Transverse colon (tissue), 4 donors: ENCODE measurements at regions not wholly inside any gene's neighbourhood (a gene's known extent, or its start where the extent isn't known, plus 50 kb on each side); places are given as distances from the start of the nearest gene placed in this dataset.
"Not testable (repeated sequence)": the region's sequence is repeated elsewhere in the genome, so short reads cannot be mapped to it uniquely, and the experiment has no call there.

Experiments used
- DNase-seq: peaks from one replicate; pipeline ENCODE4 v3.0.0-alpha.2; 2019
- H3K27ac ChIP-seq, 4 donors: fragments of 200-600 bp; sonication (generic); 2 replicates each; pipeline ENCODE4 v1.5.1; 2016 to 2018; ENCODE audit warnings: inconsistent platforms in 4 of 4
- H3K27me3 ChIP-seq: fragments of 200-600 bp; sonication (generic); 2 replicates; pipeline ENCODE4 v1.5.1; 2017; ENCODE audit warnings: inconsistent platforms
- H3K36me3 ChIP-seq, 4 donors: fragments of 200-600 bp; sonication (generic); 2 replicates each; pipeline ENCODE4 v1.5.1; 2017 to 2019; ENCODE audit warnings: inconsistent platforms in 4 of 4
- H3K4me1 ChIP-seq, 4 donors: fragments of 200-600 bp; sonication (generic); 2 replicates each; pipeline ENCODE4 v1.5.1; 2017 to 2020; ENCODE audit warnings: inconsistent platforms in 4 of 4
- H3K4me3 ChIP-seq, 4 donors: fragments of 200-600 bp; sonication (generic); 1 replicate in 1 of 4; 2 replicates in 3 of 4; pipeline versions ENCODE4 v1.5.1 to v1.6.1; 2017 to 2019; ENCODE audit warnings: inconsistent platforms in 4 of 4
- H3K9me3 ChIP-seq, 2 donors: fragments of 200-600 bp; sonication (generic); 2 replicates each; pipeline ENCODE4 v1.5.1; 2017 to 2019; ENCODE audit warnings: inconsistent platforms in 2 of 2
- EP300 ChIP-seq: sonication (generic); formaldehyde crosslinking; IDR thresholded peaks from one replicate; pipeline ENCODE4 v1.6.1; 2017; ENCODE audit warnings: antibody characterized with exemption, low read depth
- POLR2A ChIP-seq: fragments of 450-650 bp; IDR thresholded peaks from one replicate; pipeline ENCODE4 v1.6.1; 2016; ENCODE audit warnings: antibody characterized with exemption, mild to moderate bottlenecking, moderate library complexity
- POLR2AphosphoS5 ChIP-seq, 3 donors: sonication (generic); formaldehyde crosslinking; IDR thresholded peaks; one replicate each; pipeline ENCODE4 v1.6.1; 2016; ENCODE audit warnings: antibody characterized with exemption in 3 of 3
- WGBS, 2 donors: methylation state at CpG; one replicate each; pipeline ENCODE4 v1.1.5; 2018; ENCODE audit warnings: low coverage in 1 of 2; 5-methylcytosine and 5-hydroxymethylcytosine counted together
- in situ Hi-C, 4 donors: fragments of 200-750 bp; cut with MboI; loops; one replicate each; pipeline versions ENCODE4 v1.15.0 to v1.15.1; 2017; ENCODE audit warnings: low sequenced_read_pairs in 3 of 4, low pct_ligation_motif_present in 1 of 4, low pct_unique_long_range_greater_than_20kb in 1 of 4
- intact Hi-C: fragments of 100-400 bp; cut with DNase I; formaldehyde crosslinking; loops from one replicate; pipeline ENCODE4 v1.15.1; 2023; ENCODE audit warnings: low total_unique reads
- TF ChIP-seq, protein P1 (sequence below), 5 experiments: fragments of 200-600 bp in 3 of 5; fragments of 450-650 bp in 2 of 5; sonication (generic) in 3 of 5; IDR thresholded peaks; 1 replicate in 2 of 5; 2 replicates in 3 of 5; pipeline ENCODE4 v1.5.1; 2016 to 2017; ENCODE audit warnings: antibody characterized with exemption in 5 of 5, inconsistent platforms in 3 of 5, mild to moderate bottlenecking in 2 of 5, moderate library complexity in 1 of 5

DNA sequence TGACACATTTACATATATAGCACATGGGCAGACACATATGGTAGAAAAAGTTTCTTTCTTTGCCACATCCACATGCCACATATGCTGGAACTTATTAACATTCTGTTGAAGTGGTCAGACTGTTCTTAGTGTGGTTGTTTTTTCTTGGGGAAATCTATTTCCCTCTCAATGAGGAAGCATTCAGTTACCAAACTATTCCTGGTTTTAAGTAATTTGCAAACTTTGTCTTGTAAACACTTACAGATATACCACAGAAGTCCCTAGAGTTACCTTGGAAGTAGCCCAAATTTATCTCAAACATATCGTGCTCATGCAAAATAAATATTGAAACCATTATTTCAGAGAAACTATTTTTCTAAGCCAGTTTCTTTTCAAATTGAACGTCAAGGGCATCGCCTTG, 625.5 kb upstream of the INTU start:
- Histone ChIP-seq H3K27ac (no peak overlapping the region), H3K36me3 (no peaks in the 10 kb centered on the region), H3K4me1 (no peaks in the 10 kb centered on the region), H3K4me3 (no peak overlapping the region), H3K27me3 (no peaks in the 10 kb centered on the region), H3K9me3 (no peaks in the 10 kb centered on the region)
- no peak for DNase-seq
- 80% methylated on average over 3 of the region's 3 CpGs for WGBS, 2 donors
- no peak for TF ChIP-seq POLR2AphosphoS5 (IDR thresholded peaks at IDR 0.05)
- no peak for TF ChIP-seq POLR2A
- TF ChIP-seq EP300: no peak
- TF ChIP-seq, protein P1, sequence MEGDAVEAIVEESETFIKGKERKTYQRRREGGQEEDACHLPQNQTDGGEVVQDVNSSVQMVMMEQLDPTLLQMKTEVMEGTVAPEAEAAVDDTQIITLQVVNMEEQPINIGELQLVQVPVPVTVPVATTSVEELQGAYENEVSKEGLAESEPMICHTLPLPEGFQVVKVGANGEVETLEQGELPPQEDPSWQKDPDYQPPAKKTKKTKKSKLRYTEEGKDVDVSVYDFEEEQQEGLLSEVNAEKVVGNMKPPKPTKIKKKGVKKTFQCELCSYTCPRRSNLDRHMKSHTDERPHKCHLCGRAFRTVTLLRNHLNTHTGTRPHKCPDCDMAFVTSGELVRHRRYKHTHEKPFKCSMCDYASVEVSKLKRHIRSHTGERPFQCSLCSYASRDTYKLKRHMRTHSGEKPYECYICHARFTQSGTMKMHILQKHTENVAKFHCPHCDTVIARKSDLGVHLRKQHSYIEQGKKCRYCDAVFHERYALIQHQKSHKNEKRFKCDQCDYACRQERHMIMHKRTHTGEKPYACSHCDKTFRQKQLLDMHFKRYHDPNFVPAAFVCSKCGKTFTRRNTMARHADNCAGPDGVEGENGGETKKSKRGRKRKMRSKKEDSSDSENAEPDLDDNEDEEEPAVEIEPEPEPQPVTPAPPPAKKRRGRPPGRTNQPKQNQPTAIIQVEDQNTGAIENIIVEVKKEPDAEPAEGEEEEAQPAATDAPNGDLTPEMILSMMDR (IDR thresholded peaks at IDR 0.05): no peak
- intact Hi-C loops (no loop called here), in situ Hi-C loops (no loop called here)

DNA sequence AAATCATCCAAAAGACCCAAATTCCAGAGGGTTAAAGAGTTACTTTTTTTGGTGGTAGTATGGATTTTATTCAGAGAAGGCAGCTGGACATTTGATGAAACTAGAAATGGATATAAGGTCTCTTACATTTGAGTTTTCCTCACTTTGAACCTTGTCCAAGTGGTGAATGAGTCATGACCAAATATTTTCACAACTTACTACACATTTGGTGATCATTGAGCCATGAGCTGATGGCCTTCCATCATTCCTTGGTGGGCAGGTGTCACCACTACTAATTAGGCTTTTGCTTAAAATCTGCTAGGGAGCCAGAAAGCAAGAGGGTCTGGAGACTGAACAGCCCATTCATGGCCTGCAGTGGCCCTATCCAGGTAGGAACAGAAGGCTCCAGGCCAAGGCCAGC, 620.2 kb upstream of the INTU start:
- H3K27me3 ChIP-seq: no peaks in the 10 kb centered on the region
- no peaks in the 10 kb centered on the region for H3K36me3 ChIP-seq
- H3K4me1 ChIP-seq: no peaks in the 10 kb centered on the region
- TF ChIP-seq POLR2A: no peak
- TF ChIP-seq POLR2AphosphoS5 (IDR thresholded peaks at IDR 0.05): no peak
- TF ChIP-seq EP300: no peak
- TF ChIP-seq, protein P1 (IDR thresholded peaks at IDR 0.05): no peak
- no peak for DNase-seq
- H3K9me3 ChIP-seq: no peaks in the 10 kb centered on the region
- H3K4me3 ChIP-seq: no peak overlapping the region
- intact Hi-C loops (no loop called here), in situ Hi-C loops (no loop called here)
- H3K27ac ChIP-seq: no peak overlapping the region

DNA sequence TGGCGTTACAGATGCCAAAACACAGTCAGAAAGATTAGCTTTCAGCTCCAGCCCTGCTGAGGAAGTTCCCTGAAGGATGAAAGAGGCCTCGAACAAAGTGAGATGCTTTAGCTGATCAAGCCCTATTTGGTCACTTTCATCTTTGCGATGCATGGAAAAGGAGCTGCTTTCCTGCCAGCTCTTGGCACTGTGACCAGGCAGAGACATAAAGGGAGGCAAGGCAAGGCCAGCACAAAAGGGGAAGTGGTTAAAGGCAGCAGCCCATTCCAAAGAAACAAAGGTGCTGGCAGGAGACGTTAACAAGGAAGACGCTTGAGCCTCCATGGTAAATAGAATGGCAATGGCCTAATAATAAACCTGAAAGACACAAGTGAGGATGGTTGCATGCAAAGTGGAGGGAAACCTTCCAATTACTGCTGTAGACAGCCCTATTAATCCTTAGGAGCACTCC, 617.1 kb upstream of the INTU start:
- intact Hi-C loops (no loop called here), in situ Hi-C loops (no loop called here)
- WGBS, 2 donors: 35 to 54% methylated on average over 4 to 5 of the region's 5 CpGs
- Histone ChIP-seq H3K36me3 (no peaks in the 10 kb centered on the region), H3K4me1 (no peaks in the 10 kb centered on the region), H3K4me3 (no peak overlapping the region), H3K27ac (no peak overlapping the region), H3K9me3 (no peaks in the 10 kb centered on the region), H3K27me3 (no peaks in the 10 kb centered on the region)
- no peak for DNase-seq
- TF ChIP-seq POLR2AphosphoS5 (IDR thresholded peaks at IDR 0.05) (no peak), POLR2A (no peak), EP300 (no peak)
- TF ChIP-seq, protein P1 (IDR thresholded peaks at IDR 0.05): no peak

DNA sequence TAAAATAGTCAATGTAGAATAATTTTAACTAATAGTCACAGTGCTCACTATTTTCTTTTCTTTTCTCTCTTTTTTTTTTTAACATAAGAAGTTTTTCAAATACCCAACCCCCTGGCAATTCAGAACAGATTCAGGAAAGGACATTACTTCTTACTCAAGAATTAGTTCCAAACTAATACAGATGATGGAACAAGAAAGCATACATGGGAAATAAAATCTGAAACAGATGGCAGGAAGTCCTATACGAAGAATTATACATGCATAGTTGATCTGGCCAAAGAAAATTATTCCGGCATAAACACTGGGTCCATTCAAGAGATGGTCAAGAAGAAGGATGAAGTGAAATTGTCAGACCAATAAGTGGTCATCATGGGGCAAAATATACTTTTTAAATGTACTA, 614.4 kb upstream of the INTU start:
- H3K4me3 ChIP-seq: no peak overlapping the region
- WGBS, 2 donors: 68 to 84% methylated on average over 2 of the region's 2 CpGs
- intact Hi-C loops: no loop called here
- TF ChIP-seq POLR2A: no peak
- TF ChIP-seq, protein P1 (IDR thresholded peaks at IDR 0.05): no peak
- no peak for TF ChIP-seq POLR2AphosphoS5 (IDR thresholded peaks at IDR 0.05)
- no peak for TF ChIP-seq EP300
- no peak overlapping the region for H3K27ac ChIP-seq
- no peak for DNase-seq
- no peaks in the 10 kb centered on the region for H3K36me3 ChIP-seq
- no peaks in the 10 kb centered on the region for H3K27me3 ChIP-seq
- no peaks in the 10 kb centered on the region for H3K4me1 ChIP-seq
- in situ Hi-C loops: no loop called here
- H3K9me3 ChIP-seq: no peaks in the 10 kb centered on the region

DNA sequence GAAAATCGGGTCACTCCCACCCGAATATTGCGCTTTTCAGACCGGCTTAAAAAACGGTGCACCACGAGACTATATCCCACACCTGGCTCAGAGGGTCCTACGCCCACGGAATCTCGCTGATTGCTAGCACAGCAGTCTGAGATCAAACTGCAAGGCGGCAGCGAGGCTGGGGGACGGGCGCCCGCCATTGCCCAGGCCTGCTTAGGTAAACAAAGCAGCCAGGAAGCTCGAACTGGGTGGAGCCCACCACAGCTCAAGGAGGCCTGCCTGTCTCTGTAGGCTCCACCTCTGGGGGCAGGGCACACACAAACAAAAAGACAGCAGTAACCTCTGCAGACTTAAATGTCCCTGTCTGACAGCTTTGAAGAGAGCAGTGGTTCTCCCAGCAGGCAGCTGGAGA, 611.9 kb upstream of the INTU start:
- H3K4me3 ChIP-seq, DNase-seq, H3K4me1 ChIP-seq, H3K9me3 ChIP-seq, in situ Hi-C loops, H3K27ac ChIP-seq, intact Hi-C loops, H3K27me3 ChIP-seq, H3K36me3 ChIP-seq: not testable (repeated sequence)
- 100% methylated on average over 1 of the region's 15 CpGs; no CpG with 5 or more reads in 1 of the 2 donors for WGBS, 2 donors
